Stomach (tissue), 8 donors: ENCODE measurements at regions not wholly inside any gene's neighbourhood (a gene's known extent, or its start where the extent isn't known, plus 50 kb on each side); places are given as distances from the start of the nearest gene placed in this dataset.
A peak's percentile ranks its signal among the peaks of the same experiment; 100 is the strongest.

Experiments
- DNase-seq, 2 donors: peaks; one replicate each; pipeline versions ENCODE4 v3.0.0 to v3.0.0-alpha.2; 2013 to 2019
- H3K27ac ChIP-seq, 5 donors: fragments of 200-600 bp in 4 of 5; sonication (generic) in 4 of 5; one replicate each; pipeline ENCODE4 v1.5.1; 2013 to 2019; ENCODE audit warnings: mild to moderate bottlenecking in 1 of 5, moderate library complexity in 1 of 5
- H3K27me3 ChIP-seq, 3 donors: fragments of 200-600 bp; sonication (generic); one replicate each; pipeline ENCODE4 v1.5.1; 2017 to 2019; ENCODE audit warnings: mixed run types in 1 of 3
- H3K36me3 ChIP-seq, 4 donors: fragments of 200-600 bp; sonication (generic); 1 replicate in 3 of 4; 2 replicates in 1 of 4; pipeline ENCODE4 v1.5.1; 2016 to 2019
- H3K4me1 ChIP-seq, 4 donors: fragments of 200-600 bp; sonication (generic); one replicate each; pipeline ENCODE4 v1.5.1; 2016 to 2019
- H3K4me3 ChIP-seq, 4 donors: fragments of 200-600 bp; sonication (generic) in 3 of 4; one replicate each; pipeline ENCODE4 v1.5.1; 2016 to 2019; ENCODE audit warnings: mild to moderate bottlenecking in 1 of 4
- H3K9me3 ChIP-seq, 4 donors: fragments of 200-600 bp; sonication (generic); one replicate each; pipeline ENCODE4 v1.5.1; 2016 to 2019
- EP300 ChIP-seq: sonication (generic); formaldehyde crosslinking; IDR thresholded peaks from one replicate; pipeline ENCODE4 v1.6.1; 2017; ENCODE audit warnings: antibody characterized with exemption
- POLR2A ChIP-seq, 4 donors: fragments of 450-650 bp; IDR thresholded peaks; one replicate each; pipeline ENCODE4 v1.6.1; 2016; ENCODE audit warnings: antibody characterized with exemption in 4 of 4, control low read depth in 2 of 4, mild to moderate bottlenecking in 1 of 4, moderate library complexity in 1 of 4
- POLR2AphosphoS5 ChIP-seq, 3 donors: sonication (generic); formaldehyde crosslinking; IDR thresholded peaks; one replicate each; pipeline ENCODE4 v1.6.1; 2016; ENCODE audit warnings: antibody characterized with exemption in 3 of 3
- WGBS, 5 donors: extraction: QIAGEN DNeasy Blood & Tissue Kit in 3 of 5; methylation state at CpG; one replicate each; pipeline versions ENCODE4 v1.1.5 to v1.1.7; 2013 to 2018; 5-methylcytosine and 5-hydroxymethylcytosine counted together
- intact Hi-C: fragments of 100-400 bp; cut with DNase I; formaldehyde crosslinking; loops from one replicate; pipeline ENCODE4 v1.15.1; 2023; ENCODE audit warnings: low total_unique reads
- TF ChIP-seq, protein P1 (sequence below), 7 experiments: fragments of 450-650 bp in 4 of 7; fragments of 200-600 bp in 3 of 7; sonication (generic) in 3 of 7; IDR thresholded peaks; one replicate each; pipeline ENCODE4 v1.5.1; 2016 to 2019; ENCODE audit warnings: antibody characterized with exemption in 7 of 7, control low read depth in 2 of 7, mild to moderate bottlenecking in 1 of 7
- donor health status: healthy with polysubstance abuse.
- donor health status: Bipolar disorder and iron deficiency.
- donor health status: healthy.

GRCh38 chr4:62366939-62367338 lies 1166.8 kb downstream of the ADGRL3 start:
- TF ChIP-seq POLR2AphosphoS5 (IDR thresholded peaks at IDR 0.05) = no peak
- TF ChIP-seq, protein P1, sequence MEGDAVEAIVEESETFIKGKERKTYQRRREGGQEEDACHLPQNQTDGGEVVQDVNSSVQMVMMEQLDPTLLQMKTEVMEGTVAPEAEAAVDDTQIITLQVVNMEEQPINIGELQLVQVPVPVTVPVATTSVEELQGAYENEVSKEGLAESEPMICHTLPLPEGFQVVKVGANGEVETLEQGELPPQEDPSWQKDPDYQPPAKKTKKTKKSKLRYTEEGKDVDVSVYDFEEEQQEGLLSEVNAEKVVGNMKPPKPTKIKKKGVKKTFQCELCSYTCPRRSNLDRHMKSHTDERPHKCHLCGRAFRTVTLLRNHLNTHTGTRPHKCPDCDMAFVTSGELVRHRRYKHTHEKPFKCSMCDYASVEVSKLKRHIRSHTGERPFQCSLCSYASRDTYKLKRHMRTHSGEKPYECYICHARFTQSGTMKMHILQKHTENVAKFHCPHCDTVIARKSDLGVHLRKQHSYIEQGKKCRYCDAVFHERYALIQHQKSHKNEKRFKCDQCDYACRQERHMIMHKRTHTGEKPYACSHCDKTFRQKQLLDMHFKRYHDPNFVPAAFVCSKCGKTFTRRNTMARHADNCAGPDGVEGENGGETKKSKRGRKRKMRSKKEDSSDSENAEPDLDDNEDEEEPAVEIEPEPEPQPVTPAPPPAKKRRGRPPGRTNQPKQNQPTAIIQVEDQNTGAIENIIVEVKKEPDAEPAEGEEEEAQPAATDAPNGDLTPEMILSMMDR (IDR thresholded peaks at IDR 0.05) = no peak
- no peak for TF ChIP-seq EP300
- TF ChIP-seq POLR2A (IDR thresholded peaks at IDR 0.05) = no peak
- no peaks in the 10 kb centered on the region for H3K4me1 ChIP-seq
- no peak overlapping the region for H3K4me3 ChIP-seq
- no peak overlapping the region for H3K27ac ChIP-seq
- no peak for DNase-seq
- H3K36me3 ChIP-seq = no peaks in the 10 kb centered on the region
- no peaks in the 10 kb centered on the region for H3K9me3 ChIP-seq
- H3K27me3 ChIP-seq = no peaks in the 10 kb centered on the region
- intact Hi-C loops = no loop called here

DNA sequence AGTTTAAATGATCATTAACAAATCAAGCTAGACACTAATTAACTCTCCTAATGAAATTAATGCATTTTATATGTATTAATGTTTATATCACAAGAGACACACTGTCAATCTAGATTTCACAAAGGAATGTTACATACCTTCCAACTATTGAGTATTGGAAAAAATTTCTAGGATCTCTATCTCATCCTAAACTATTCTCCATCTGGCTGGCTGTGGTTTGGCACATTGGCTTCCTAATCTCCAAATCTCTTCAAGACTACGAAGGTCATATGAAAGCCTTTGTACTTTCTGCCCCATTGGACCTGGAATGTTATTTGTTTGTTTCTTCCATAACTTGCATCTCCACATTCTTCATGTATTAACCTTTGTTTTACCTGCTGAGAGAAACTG lies 1160.0 kb downstream of the ADGRL3 start:
- Histone ChIP-seq H3K36me3 (no peaks in the 10 kb centered on the region), H3K4me3 (no peak overlapping the region), H3K9me3 (no peaks in the 10 kb centered on the region), H3K27me3 (no peaks in the 10 kb centered on the region), H3K27ac (no peak overlapping the region), H3K4me1 (no peaks in the 10 kb centered on the region)
- 54 to 80% (median 78%) methylated on average over 1 of the region's 1 CpG for whole genome bisulfite sequencing, 5 donors
- no peak for DNase-seq
- TF ChIP-seq EP300 (no peak), POLR2AphosphoS5 (IDR thresholded peaks at IDR 0.05) (no peak), POLR2A (IDR thresholded peaks at IDR 0.05) (no peak)
- TF ChIP-seq, protein P1 (IDR thresholded peaks at IDR 0.05) = no peak
- intact Hi-C loops = no loop called here

- WGBS, 5 donors = 50 to 74% (median 65%) methylated on average over 2 of the region's 2 CpGs
- no peak overlapping the region for H3K27ac ChIP-seq
- intact Hi-C loops = no loop called here
- H3K9me3 ChIP-seq = no peaks in the 10 kb centered on the region
- no peaks in the 10 kb centered on the region for H3K36me3 ChIP-seq
- no peak overlapping the region for H3K4me3 ChIP-seq
- H3K27me3 ChIP-seq = no peaks in the 10 kb centered on the region
- TF ChIP-seq POLR2AphosphoS5 (IDR thresholded peaks at IDR 0.05) (no peak), POLR2A (IDR thresholded peaks at IDR 0.05) (no peak), EP300 (no peak)
- TF ChIP-seq, protein P1 (IDR thresholded peaks at IDR 0.05) = no peak
- DNase-seq = peak in 1 of 2 donors; percentile 57
- H3K4me1 ChIP-seq = no peaks in the 10 kb centered on the region
Observed at GRCh38 chr4:62359441-62360155, 1159.5 kb downstream of the ADGRL3 start.

- no peaks in the 10 kb centered on the region for H3K27me3 ChIP-seq
- WGBS, 5 donors = 65 to 79% (median 74%) methylated on average over 4 of the region's 4 CpGs
- no peak for TF ChIP-seq POLR2A (IDR thresholded peaks at IDR 0.05)
- TF ChIP-seq EP300 = no peak
- TF ChIP-seq, protein P1 (IDR thresholded peaks at IDR 0.05) = no peak
- no peak for TF ChIP-seq POLR2AphosphoS5 (IDR thresholded peaks at IDR 0.05)
Observed at GRCh38 chr4:62344915-62345314, 1144.8 kb downstream of the ADGRL3 start.

More at GRCh38 chr4:62344915-62345314, 1144.8 kb downstream of the ADGRL3 start:
- Histone ChIP-seq H3K27ac (no peak overlapping the region), H3K9me3 (peaks cover 0 to 27% (median 6%) of the 10 kb centered on the region in 4 donors), H3K36me3 (no peaks in the 10 kb centered on the region), H3K4me1 (no peaks in the 10 kb centered on the region), H3K4me3 (no peak overlapping the region)
- no peak for DNase-seq
- intact Hi-C loops = no loop called here
